Fibroblast of lung (primary cell): ENCODE measurements at regions not wholly inside any gene's neighbourhood (a gene's known extent, or its start where the extent isn't known, plus 50 kb on each side); places are given as distances from the start of the nearest gene placed in this dataset.

Source experiments
- EZH2 ChIP-seq: IDR thresholded peaks from 2 replicates; pipeline ENCODE4 v1.5.1; 2012; ENCODE audit warnings: low read length, control low read depth, mild to moderate bottlenecking; ENCODE audit errors: missing control alignments
- TF ChIP-seq, protein P1 (sequence below), 2 donors: IDR thresholded peaks in 1 of 2; conservative IDR thresholded peaks in 1 of 2; 1 replicate in 1 of 2; 2 replicates in 1 of 2; pipeline ENCODE4 v1.5.1; 2011 to 2012; ENCODE audit warnings: low read length in 2 of 2, control low read depth in 1 of 2, inconsistent platforms in 1 of 2, low read depth in 1 of 2, mild to moderate bottlenecking in 1 of 2

DNA sequence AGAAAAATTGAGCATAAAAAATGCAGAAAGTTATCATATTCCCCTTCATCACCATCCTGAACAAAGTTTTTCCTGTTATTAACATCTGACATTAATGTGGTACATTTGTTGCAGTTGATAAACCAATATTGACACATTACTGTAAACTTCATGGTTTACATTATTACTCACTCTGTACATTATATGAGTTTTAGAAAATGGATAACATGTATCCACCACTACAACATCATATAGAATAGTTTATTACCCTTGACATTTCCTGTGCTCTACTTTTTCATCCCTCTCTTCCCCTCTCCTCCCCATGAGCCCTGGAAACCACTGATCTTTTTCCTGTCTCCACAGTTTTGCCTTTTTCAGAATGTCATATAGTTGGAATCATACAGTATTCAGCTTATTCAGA lies 618.6 kb upstream of the TMEFF2 start:
- TF ChIP-seq, protein P1, sequence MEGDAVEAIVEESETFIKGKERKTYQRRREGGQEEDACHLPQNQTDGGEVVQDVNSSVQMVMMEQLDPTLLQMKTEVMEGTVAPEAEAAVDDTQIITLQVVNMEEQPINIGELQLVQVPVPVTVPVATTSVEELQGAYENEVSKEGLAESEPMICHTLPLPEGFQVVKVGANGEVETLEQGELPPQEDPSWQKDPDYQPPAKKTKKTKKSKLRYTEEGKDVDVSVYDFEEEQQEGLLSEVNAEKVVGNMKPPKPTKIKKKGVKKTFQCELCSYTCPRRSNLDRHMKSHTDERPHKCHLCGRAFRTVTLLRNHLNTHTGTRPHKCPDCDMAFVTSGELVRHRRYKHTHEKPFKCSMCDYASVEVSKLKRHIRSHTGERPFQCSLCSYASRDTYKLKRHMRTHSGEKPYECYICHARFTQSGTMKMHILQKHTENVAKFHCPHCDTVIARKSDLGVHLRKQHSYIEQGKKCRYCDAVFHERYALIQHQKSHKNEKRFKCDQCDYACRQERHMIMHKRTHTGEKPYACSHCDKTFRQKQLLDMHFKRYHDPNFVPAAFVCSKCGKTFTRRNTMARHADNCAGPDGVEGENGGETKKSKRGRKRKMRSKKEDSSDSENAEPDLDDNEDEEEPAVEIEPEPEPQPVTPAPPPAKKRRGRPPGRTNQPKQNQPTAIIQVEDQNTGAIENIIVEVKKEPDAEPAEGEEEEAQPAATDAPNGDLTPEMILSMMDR (conservative IDR thresholded peaks at IDR 0.05 in 1 of 2, IDR thresholded peaks at IDR 0.05 in 1 of 2; ENCODE audit: low read depth in 1 of 2, low read length in 2 of 2), result no peak
- TF ChIP-seq EZH2, result no peak
